ENCODE measurements at regions not wholly inside any gene's neighbourhood (a gene's known extent, or its start where the extent isn't known, plus 50 kb on each side); places are given as distances from the start of the nearest gene placed in this dataset.

DNA sequence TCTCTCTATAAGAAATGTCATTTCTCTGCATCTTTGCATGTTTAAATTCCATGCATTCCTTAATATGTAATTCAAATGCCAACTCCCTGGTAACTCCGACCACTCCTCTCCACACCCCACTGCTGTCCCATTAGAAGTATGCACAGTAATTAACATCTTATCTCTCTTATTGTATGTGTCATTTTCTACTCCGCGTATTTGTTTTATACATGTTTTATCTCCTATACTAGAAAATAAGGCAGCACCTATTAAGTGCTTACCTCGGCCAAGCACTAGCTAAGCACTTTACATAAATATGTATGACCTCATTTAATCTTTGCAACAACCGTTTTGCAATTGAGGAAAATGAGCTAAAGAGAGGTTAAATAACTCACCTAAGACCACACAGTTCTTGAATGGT is 469.8 kb downstream of the BCAT1 start:
- TF ChIP-seq EP300 (IDR thresholded peaks at IDR 0.05; ENCODE audit: borderline replicate concordance) (no peak), FOXM1 (IDR thresholded peaks at IDR 0.05; ENCODE audit: borderline replicate concordance, low read depth) (no peak)

Data from Ishikawa (cell line).